Osteocyte (in vitro differentiated cells): ENCODE measurements at regions not wholly inside any gene's neighbourhood (a gene's known extent, or its start where the extent isn't known, plus 50 kb on each side); places are given as distances from the start of the nearest gene placed in this dataset.
A peak's percentile ranks its signal among the peaks of the same experiment; 100 is the strongest.

ENCODE experiments used
- DNase-seq: peaks from one replicate; pipeline ENCODE4 v3.0.0; 2021; ENCODE audit warnings: mixed read lengths; ENCODE audit not compliant: unreplicated experiment; ENCODE audit errors: extremely low spot score
- H3K27ac Mint-ChIP-seq: one replicate; pipeline ENCODE4 v1.8.0; 2021; ENCODE audit warnings: mild to moderate bottlenecking, mixed read lengths; ENCODE audit not compliant: unreplicated experiment
- H3K27me3 Mint-ChIP-seq: one replicate; pipeline ENCODE4 v1.8.0; 2021; ENCODE audit warnings: mixed read lengths; ENCODE audit not compliant: unreplicated experiment
- H3K36me3 Mint-ChIP-seq: one replicate; pipeline ENCODE4 v1.8.0; 2021; ENCODE audit warnings: mixed read lengths; ENCODE audit not compliant: unreplicated experiment
- H3K4me1 Mint-ChIP-seq: one replicate; pipeline ENCODE4 v1.8.0; 2021; ENCODE audit warnings: mixed read lengths; ENCODE audit not compliant: unreplicated experiment
- H3K4me3 Mint-ChIP-seq: one replicate; pipeline ENCODE4 v1.8.0; 2021; ENCODE audit warnings: mild to moderate bottlenecking, moderate library complexity, mixed read lengths; ENCODE audit not compliant: unreplicated experiment
- H3K9me3 Mint-ChIP-seq: one replicate; pipeline ENCODE4 v1.8.0; 2021; ENCODE audit warnings: mixed read lengths; ENCODE audit not compliant: unreplicated experiment
- CTCF ChIP-seq: fragments of 200-600 bp; sonication (generic); IDR thresholded peaks from 2 replicates; pipeline ENCODE4 v1.5.0; 2021; ENCODE audit warnings: antibody characterized with exemption, mild to moderate bottlenecking, moderate library complexity

GRCh38 chr4:160810424-160810823 lies 1353.4 kb downstream of the FSTL5 start:
- Mint-ChIP-seq H3K36me3 (no peaks in the 10 kb centered on the region), H3K9me3 (no peaks in the 10 kb centered on the region), H3K27me3 (no peaks in the 10 kb centered on the region), H3K4me3 (no peak overlapping the region), H3K27ac (no peak overlapping the region), H3K4me1 (no peaks in the 10 kb centered on the region)
- DNase-seq, result no peak
- TF ChIP-seq CTCF, result no peak

DNA sequence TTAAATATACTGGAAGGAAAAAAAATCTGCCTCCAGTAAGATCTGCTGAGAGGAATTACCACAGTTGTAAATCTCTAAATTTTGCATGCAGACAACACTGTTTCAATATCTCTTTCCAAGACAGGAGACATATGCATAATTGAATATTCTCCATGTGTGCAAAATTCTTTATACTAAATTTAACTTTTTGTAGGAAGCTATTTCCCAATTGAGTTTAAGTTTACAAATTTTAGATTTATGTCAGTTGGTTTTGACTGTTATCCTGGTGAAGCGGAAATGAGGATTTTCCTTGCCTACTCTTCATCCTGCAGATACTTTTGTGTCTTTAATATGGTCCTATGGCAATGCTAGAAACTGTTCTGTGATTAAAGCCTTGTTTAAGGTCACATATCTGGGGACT lies 1352.9 kb downstream of the FSTL5 start:
- Mint-ChIP-seq H3K4me1 (no peaks in the 10 kb centered on the region), H3K9me3 (no peaks in the 10 kb centered on the region), H3K27ac (no peak overlapping the region), H3K4me3 (no peak overlapping the region), H3K27me3 (no peaks in the 10 kb centered on the region), H3K36me3 (no peaks in the 10 kb centered on the region)
- no peak for TF ChIP-seq CTCF
- no peak for DNase-seq

DNA sequence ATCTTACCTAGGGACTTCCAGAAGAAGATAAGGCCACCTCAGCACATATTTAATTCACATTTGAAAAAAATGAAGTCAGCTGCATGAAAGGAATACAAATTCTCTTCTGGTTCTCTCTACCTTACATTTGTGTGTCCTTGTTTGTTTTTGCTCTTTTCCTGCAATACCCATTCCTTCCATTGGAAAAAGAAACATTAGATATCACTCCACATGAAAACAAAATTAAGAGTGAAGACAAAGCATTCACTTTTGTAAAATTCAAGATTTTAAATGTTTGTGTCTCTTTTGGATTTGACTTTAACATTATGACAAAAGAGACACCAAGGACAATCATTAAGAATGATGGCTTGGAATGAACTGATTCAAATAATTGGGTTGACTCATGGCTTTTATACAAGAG lies 1351.8 kb downstream of the FSTL5 start:
- Mint-ChIP-seq H3K4me3 (no peak overlapping the region), H3K9me3 (no peaks in the 10 kb centered on the region), H3K27me3 (no peaks in the 10 kb centered on the region), H3K36me3 (no peaks in the 10 kb centered on the region), H3K27ac (no peak overlapping the region), H3K4me1 (no peaks in the 10 kb centered on the region)
- TF ChIP-seq CTCF, result peak; percentile 20
- no peak for DNase-seq

DNA sequence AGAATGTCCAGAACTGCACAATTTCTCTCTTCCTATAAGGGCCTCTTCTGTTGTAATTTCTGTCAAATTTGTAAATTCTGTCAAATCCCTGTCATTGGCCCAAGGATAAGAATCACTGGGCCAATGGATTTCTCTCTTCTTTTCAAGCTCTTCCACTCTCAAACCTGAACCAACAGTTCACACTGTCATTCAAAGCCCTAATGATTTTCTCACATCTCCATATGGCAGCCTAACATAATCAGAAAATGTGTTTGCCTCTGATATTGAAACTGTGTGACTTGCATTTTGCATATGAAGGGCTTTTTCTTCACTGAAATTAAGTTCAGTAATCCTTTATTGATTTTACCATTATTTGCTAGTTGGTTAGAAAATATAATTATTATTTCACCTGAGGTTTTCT lies 1349.1 kb downstream of the FSTL5 start:
- Mint-ChIP-seq H3K36me3 (no peaks in the 10 kb centered on the region), H3K27me3 (no peaks in the 10 kb centered on the region), H3K4me1 (peaks cover 2% of the 10 kb centered on the region), H3K27ac (no peak overlapping the region), H3K4me3 (no peak overlapping the region), H3K9me3 (no peaks in the 10 kb centered on the region)
- no peak for DNase-seq
- TF ChIP-seq CTCF, result no peak

DNA sequence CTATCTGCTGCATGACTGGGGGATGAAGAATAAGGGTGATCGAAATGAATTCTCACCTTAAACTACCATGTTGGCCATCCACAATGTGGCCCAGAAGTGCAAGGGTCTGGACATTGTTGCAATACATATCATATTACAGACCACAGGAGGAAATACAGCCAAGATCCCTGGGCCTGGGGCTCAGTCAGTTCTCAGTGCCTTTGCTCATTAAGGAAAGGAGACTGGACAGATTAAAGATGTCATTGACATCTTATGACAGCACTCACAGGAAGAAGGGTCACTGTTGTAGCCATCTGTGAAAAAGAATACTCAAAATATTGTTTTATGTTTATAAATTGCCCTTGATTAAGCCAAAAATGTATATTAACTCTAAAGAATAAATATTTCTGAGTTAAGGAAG lies 1345.2 kb downstream of the FSTL5 start:
- Mint-ChIP-seq H3K4me1 (peaks cover 3% of the 10 kb centered on the region), H3K9me3 (no peaks in the 10 kb centered on the region), H3K27ac (no peak overlapping the region), H3K27me3 (no peaks in the 10 kb centered on the region), H3K36me3 (no peaks in the 10 kb centered on the region), H3K4me3 (no peak overlapping the region)
- DNase-seq, result no peak
- no peak for TF ChIP-seq CTCF
